ENCODE measurements at regions not wholly inside any gene's neighbourhood (a gene's known extent, or its start where the extent isn't known, plus 50 kb on each side); places are given as distances from the start of the nearest gene placed in this dataset.

DNA sequence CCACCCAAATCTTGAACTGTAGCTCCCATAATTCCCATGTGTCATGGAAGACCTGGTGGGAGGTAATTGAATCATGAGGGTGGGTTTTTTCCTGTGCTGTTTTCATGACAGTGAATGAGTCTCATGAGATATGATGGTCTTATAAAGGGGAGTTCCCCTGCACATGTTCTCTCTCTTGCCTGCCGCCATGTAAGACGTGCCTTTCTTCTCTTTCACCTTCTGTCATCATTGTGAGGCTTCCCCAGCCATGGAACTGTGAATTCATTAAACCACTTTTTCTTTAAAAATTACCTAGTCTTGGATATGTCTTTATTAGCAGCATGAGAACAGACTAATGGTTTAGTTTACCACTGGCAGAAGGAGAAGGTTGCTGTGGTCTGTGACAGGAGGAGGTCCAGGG is 111.5 kb upstream of the RAB18 start:
- no peaks in the 10 kb centered on the region for H3K9me3 ChIP-seq (ENCODE audit: control insufficient read depth, low read depth, low read length)
- TF ChIP-seq, protein P1, sequence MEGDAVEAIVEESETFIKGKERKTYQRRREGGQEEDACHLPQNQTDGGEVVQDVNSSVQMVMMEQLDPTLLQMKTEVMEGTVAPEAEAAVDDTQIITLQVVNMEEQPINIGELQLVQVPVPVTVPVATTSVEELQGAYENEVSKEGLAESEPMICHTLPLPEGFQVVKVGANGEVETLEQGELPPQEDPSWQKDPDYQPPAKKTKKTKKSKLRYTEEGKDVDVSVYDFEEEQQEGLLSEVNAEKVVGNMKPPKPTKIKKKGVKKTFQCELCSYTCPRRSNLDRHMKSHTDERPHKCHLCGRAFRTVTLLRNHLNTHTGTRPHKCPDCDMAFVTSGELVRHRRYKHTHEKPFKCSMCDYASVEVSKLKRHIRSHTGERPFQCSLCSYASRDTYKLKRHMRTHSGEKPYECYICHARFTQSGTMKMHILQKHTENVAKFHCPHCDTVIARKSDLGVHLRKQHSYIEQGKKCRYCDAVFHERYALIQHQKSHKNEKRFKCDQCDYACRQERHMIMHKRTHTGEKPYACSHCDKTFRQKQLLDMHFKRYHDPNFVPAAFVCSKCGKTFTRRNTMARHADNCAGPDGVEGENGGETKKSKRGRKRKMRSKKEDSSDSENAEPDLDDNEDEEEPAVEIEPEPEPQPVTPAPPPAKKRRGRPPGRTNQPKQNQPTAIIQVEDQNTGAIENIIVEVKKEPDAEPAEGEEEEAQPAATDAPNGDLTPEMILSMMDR (conservative IDR thresholded peaks at IDR 0.05): no peak
- H3K4ac ChIP-seq (ENCODE audit: low read depth, low read length): no peak overlapping the region
- H3T11ph ChIP-seq (ENCODE audit: low read length): no peak overlapping the region
- Mint-ChIP-seq H3K27ac (no peak overlapping the region), H3K4me1 (peaks cover 16% of the 10 kb centered on the region in 2 experiments), H3K36me3 (ENCODE audit: insufficient read depth in 1 of 3, low read depth in 3 of 3) (peaks cover 0 to 8% (median 5%) of the 10 kb centered on the region in 3 experiments; a peak in 4 of 7 replicates), H3K27me3 (ENCODE audit: low read depth) (no peaks in the 10 kb centered on the region), H3K9me3 (peaks cover 9 to 14% of the 10 kb centered on the region in 2 experiments; a peak in 4 of 5 replicates), H3K4me3 (no peak overlapping the region)
- WGBS (ENCODE audit: extremely low coverage, insufficient read length, low lambda C conversion rate): no CpG with 5 or more reads among the region's 2 CpGs
- H2BK20ac ChIP-seq (ENCODE audit: low read depth, low read length, poor library complexity, severe bottlenecking): no peak overlapping the region
- H3K27me3 ChIP-seq (ENCODE audit: insufficient read depth, low read length): no peaks in the 10 kb centered on the region
- H4K8ac ChIP-seq (replicated peaks; ENCODE audit: insufficient read length, low read depth, low read length): no peak overlapping the region
- no peak overlapping the region for H2BK5ac ChIP-seq (ENCODE audit: insufficient read length, low read length)
- peak overlapping the region; percentile 44 for H4K5ac ChIP-seq (ENCODE audit: insufficient read length, low read depth, low read length)
- no peak overlapping the region for H3K27ac ChIP-seq (ENCODE audit: insufficient read length, low read depth, low read length)
- no peak overlapping the region for H2BK12ac ChIP-seq (ENCODE audit: insufficient read length, low read depth, low read length)
- no peak overlapping the region for H3K4me2 ChIP-seq (ENCODE audit: insufficient read depth, insufficient read length, low read length)
- H4K91ac ChIP-seq (ENCODE audit: insufficient read length, low read depth, low read length): no peak overlapping the region
- no peak overlapping the region for H3K56ac ChIP-seq (ENCODE audit: insufficient read length, low read depth, low read length)
- no peaks in the 10 kb centered on the region for H3K79me2 ChIP-seq (ENCODE audit: insufficient read depth, low read length)
- H3K23ac ChIP-seq (ENCODE audit: insufficient read length, low read depth, low read length): no peak overlapping the region
- no peak overlapping the region for H2BK120ac ChIP-seq (ENCODE audit: low read depth, low read length, poor library complexity, severe bottlenecking)
- no peak overlapping the region for H2BK15ac ChIP-seq (ENCODE audit: low read depth, low read length)
- H4K20me1 ChIP-seq (ENCODE audit: control insufficient read depth, insufficient read depth, insufficient read length): no peaks in the 10 kb centered on the region
- no peak overlapping the region for H3K14ac ChIP-seq (ENCODE audit: insufficient read depth, low read length)
- H2AK5ac ChIP-seq (ENCODE audit: insufficient read length, low read length): no peak overlapping the region
- no peak for DNase-seq
- no peak overlapping the region for H2AFZ ChIP-seq (ENCODE audit: low read length)
- no peak overlapping the region for H3K9ac ChIP-seq (ENCODE audit: extremely low read depth, insufficient read length, low read length)
- no peaks in the 10 kb centered on the region for H3K4me1 ChIP-seq (ENCODE audit: insufficient read depth, low read length)
- no peak overlapping the region for H3K18ac ChIP-seq (ENCODE audit: insufficient read length, low read depth, low read length)
- no peaks in the 10 kb centered on the region for H3K79me1 ChIP-seq (ENCODE audit: insufficient read depth, low read depth, low read length, poor library complexity, severe bottlenecking)
- no peaks in the 10 kb centered on the region for H3K23me2 ChIP-seq (ENCODE audit: insufficient read length, low read depth, low read length, poor library complexity, severe bottlenecking)
